ENCODE measurements at regions not wholly inside any gene's neighbourhood (a gene's known extent, or its start where the extent isn't known, plus 50 kb on each side); places are given as distances from the start of the nearest gene placed in this dataset.
"Not testable (repeated sequence)": the region's sequence is repeated elsewhere in the genome, so short reads cannot be mapped to it uniquely, and the experiment has no call there.

GRCh38 chr6:76744151-76744720, 671.8 kb upstream of the IMPG1 start:
- H3K9me2 ChIP-seq (ENCODE audit: insufficient read depth); RAD21 ChIA-PET (ENCODE audit: low non-redundant PET in 1 of 2, low total read pairs in 2 of 2, uncharacterized antibody in 2 of 2, unreplicated experiment in 2 of 2); H3K9me3 ChIP-seq (ENCODE audit: control insufficient read depth in 1 of 2, insufficient read depth in 1 of 2, low read depth in 1 of 2, low read length in 2 of 2); H2AFZ ChIP-seq (ENCODE audit: low read depth, low read length, poor library complexity, severe bottlenecking); H3K9ac ChIP-seq (ENCODE audit: low read length); intact Hi-C loops (cut with micrococcal nuclease); CTCF ChIA-PET; H4K20me1 ChIP-seq (ENCODE audit: insufficient read depth); H3K36me3 ChIP-seq (ENCODE audit: control insufficient read depth in 1 of 2, insufficient read depth in 2 of 2, low read length in 2 of 2); BruUV-seq (replicated peaks); POLR2A ChIA-PET; DNase-seq (ENCODE audit: low read depth, low spot score); H3K4me2 ChIP-seq (ENCODE audit: low read length); H3K27me3 ChIP-seq (ENCODE audit: insufficient read depth, low read length); H3K4me3 ChIP-seq (replicated peaks in 1 of 2; ENCODE audit: low read depth in 1 of 2, low read length in 2 of 2); H3K27ac ChIP-seq (ENCODE audit: low read depth, low read length); H3K4me1 ChIP-seq (ENCODE audit: control insufficient read depth in 1 of 2, insufficient read depth in 2 of 2, low read length in 2 of 2); H3K79me2 ChIP-seq (ENCODE audit: insufficient read depth, low read length); ATAC-seq: not testable (repeated sequence)

DNA sequence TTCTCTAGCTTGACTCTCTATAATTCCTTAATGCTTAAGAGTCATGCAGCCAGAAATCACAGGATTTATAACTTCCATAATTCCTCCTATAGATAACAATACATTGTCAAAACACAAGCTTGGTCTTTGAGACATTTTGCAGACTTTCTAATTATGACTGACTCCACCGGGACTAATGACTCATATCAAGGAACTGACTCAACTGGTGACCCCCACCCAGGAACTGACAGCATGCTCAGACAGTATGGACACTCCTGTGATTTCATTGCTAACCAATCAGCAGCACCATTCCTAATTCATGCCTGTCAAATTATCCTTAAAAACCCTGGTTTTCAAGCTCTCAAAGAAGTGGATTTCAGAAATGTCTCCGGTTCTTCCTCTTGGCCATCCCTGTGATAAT, 670.5 kb upstream of the IMPG1 start:
- intact Hi-C loops (cut with micrococcal nuclease): no loop called here
- Histone ChIP-seq H3K27me3 (ENCODE audit: insufficient read depth, low read length) (no peaks in the 10 kb centered on the region), H3K9me3 (ENCODE audit: control insufficient read depth in 1 of 2, insufficient read depth in 1 of 2, low read depth in 1 of 2, low read length in 2 of 2) (no peaks in the 10 kb centered on the region), H3K9ac (ENCODE audit: low read length) (no peak overlapping the region), H3K4me1 (ENCODE audit: control insufficient read depth in 1 of 2, insufficient read depth in 2 of 2, low read length in 2 of 2) (0 out of 4 replicates have a peak, but pooled peaks cover 0 to 4% of the 10 kb centered on the region in 2 experiments), H3K4me2 (ENCODE audit: low read length) (no peak overlapping the region), H4K20me1 (ENCODE audit: insufficient read depth) (no peaks in the 10 kb centered on the region), H3K9me2 (ENCODE audit: insufficient read depth) (no peaks in the 10 kb centered on the region), H3K27ac (ENCODE audit: low read depth, low read length) (no peak overlapping the region), H3K79me2 (ENCODE audit: insufficient read depth, low read length) (no peaks in the 10 kb centered on the region), H3K4me3 (replicated peaks in 1 of 2; ENCODE audit: low read depth in 1 of 2, low read length in 2 of 2) (no peak overlapping the region), H3K36me3 (ENCODE audit: control insufficient read depth in 1 of 2, insufficient read depth in 2 of 2, low read length in 2 of 2) (no peaks in the 10 kb centered on the region), H2AFZ (ENCODE audit: low read depth, low read length, poor library complexity, severe bottlenecking) (no peak overlapping the region)
- no peak for ATAC-seq
- CTCF ChIA-PET: no interaction called here
- RAD21 ChIA-PET (ENCODE audit: low non-redundant PET in 1 of 2, low total read pairs in 2 of 2, uncharacterized antibody in 2 of 2, unreplicated experiment in 2 of 2): no interaction called here
- no TSS peak for BruUV-seq (replicated peaks)
- POLR2A ChIA-PET: no interaction called here
- peak; percentile 16; the same call in 1 of the 2 replicates for TF ChIP-seq FOSL1 (IDR thresholded peaks at IDR 0.05; ENCODE audit: low read depth)
- TF ChIP-seq TCF7L2 (IDR thresholded peaks at IDR 0.05; ENCODE audit: borderline replicate concordance, extremely low read depth, insufficient read depth, insufficient read length): no peak
- TF ChIP-seq, protein P1, sequence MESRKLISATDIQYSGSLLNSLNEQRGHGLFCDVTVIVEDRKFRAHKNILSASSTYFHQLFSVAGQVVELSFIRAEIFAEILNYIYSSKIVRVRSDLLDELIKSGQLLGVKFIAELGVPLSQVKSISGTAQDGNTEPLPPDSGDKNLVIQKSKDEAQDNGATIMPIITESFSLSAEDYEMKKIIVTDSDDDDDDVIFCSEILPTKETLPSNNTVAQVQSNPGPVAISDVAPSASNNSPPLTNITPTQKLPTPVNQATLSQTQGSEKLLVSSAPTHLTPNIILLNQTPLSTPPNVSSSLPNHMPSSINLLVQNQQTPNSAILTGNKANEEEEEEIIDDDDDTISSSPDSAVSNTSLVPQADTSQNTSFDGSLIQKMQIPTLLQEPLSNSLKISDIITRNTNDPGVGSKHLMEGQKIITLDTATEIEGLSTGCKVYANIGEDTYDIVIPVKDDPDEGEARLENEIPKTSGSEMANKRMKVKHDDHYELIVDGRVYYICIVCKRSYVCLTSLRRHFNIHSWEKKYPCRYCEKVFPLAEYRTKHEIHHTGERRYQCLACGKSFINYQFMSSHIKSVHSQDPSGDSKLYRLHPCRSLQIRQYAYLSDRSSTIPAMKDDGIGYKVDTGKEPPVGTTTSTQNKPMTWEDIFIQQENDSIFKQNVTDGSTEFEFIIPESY (IDR thresholded peaks at IDR 0.05; ENCODE audit: extremely low read depth, insufficient replicate concordance, low read length): no peak
- DNase-seq (ENCODE audit: low read depth, low spot score): no peak
